ENCODE measurements at regions not wholly inside any gene's neighbourhood (a gene's known extent, or its start where the extent isn't known, plus 50 kb on each side); places are given as distances from the start of the nearest gene placed in this dataset.
"Not testable (repeated sequence)": the region's sequence is repeated elsewhere in the genome, so short reads cannot be mapped to it uniquely, and the experiment has no call there.

DNA sequence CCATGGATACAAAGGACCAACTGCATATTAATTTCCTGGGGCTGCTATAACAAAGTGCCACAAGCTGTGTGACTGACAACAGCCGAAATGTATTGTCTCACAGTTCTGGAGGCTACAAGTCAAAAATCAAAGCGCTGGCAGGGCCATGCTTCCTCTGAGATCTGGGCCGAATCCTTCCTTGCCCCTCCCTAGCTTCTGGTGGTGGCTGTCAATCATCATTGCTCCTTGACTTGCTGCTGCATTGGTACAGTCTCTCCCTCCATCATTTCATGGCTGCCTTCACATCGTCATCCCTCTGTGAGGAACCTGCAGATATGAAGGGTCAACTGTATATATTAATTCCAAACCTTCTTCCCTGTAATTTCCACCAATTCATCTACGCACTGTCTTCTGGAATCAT, 118.3 kb downstream of the EXOC5 start:
- no peak for DNase-seq (ENCODE audit: low spot score)

DNA sequence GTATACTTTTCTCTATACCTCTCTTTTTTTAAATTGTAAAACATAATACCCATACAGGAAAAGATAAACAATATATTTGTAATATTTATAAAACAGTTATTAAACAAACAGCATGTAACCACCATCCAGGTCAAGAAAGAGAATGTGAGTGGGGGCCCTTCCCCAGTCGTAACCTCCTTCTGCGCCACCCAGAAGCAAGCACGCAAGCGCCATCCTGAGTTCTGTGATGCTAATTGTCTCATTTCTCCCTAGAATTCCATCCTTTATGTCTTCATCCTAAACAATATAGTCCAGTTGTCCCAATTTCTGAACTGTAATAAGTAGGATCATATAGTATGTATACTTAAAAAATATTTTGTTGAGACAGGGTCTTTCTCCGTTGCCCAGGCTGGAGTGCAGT, 129.5 kb downstream of the EXOC5 start:
- DNase-seq (ENCODE audit: low spot score), result no peak

DNA sequence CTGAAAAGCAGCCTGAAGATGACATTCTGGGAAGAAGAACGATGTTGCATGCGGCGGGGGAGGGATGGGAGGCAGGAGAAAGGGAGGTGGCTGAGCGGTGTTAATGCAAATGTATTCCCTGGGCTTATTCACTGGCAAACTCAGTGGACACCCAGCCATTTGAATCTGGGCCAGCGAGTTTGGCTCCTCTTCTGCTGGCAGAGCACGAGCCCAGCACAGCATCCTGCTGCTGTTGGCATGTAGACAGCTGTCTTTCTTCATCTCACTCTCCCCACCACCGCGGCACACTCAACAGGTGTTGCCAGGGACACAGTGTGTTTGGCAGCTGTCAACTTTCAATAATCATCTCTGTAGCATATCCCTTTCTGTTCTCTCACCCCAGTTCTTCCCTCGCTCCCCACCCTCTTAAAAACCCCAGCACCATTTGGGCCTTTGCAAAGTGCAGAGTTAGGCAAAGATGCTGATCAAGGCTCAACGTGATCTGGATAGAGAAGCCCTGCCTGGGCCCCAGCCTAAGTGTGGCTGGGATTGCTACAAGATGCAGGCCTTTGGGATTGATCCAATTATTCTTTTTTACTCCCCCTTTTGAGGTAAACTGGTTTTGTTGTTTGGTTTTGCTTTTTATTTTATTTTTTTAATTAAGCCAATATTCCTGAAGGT, 131.9 kb downstream of the EXOC5 start:
- no peak for DNase-seq (ENCODE audit: low spot score)

DNA sequence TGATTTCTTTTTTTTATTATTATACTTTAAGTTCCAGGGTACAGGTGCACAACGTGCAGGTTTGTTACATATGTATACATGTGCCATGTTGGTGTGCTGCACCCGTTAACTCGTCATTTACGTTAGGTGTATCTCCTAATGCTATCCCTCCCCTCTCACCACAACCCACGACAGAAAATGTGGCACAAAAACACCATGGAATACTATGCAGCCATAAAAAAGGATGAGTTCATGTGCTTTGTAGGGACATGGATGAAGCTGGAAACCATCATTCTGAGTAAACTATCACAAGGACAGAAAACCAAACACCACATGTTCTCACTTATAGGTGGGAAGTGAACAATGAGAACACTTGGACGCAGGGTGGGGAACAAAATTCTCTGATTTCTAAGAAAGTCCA, 140.9 kb downstream of the EXOC5 start:
- DNase-seq (ENCODE audit: low spot score), result not testable (repeated sequence)

DNA sequence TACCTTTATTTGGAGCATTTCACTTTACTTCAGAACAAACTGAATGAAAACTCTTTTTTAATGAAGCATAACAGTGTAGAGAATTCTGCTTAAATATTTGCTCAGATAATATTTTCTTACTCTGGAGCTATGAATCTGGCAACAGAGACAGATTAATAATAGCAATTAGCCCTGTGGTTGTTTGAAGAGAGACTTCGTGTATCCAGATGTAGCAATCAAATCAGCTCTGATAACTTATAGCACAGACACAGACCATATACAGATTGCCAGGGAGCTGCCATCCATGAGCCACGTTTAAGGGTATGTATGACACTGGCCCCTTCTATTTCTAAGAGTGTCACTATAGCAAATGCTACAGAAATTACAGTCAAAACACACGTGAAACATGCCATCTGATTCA, 146.6 kb downstream of the EXOC5 start:
- no peak for DNase-seq (ENCODE audit: low spot score)

GRCh38 chr14:57112072-57112807, 156.5 kb downstream of the EXOC5 start:
- DNase-seq (ENCODE audit: low spot score), result not testable (repeated sequence)

DNA sequence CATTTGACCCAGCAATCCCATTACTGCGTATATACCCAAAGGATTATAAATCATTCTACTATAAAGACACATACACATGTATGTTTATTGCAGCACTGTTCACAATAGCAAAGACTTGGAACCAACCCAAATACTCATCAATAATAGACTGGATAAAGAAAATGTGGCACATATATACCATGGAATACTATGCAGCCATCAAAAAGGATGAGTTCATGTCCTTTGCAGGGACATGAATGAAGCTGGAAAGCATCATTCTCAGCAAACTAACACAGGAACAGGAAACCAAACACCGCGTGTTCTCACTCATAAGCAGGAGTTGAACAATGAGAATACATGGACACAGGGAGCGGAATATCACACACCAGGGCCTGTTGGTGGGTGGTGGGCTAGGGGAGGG, 158.3 kb downstream of the EXOC5 start:
- DNase-seq (ENCODE audit: low spot score), result not testable (repeated sequence)

DNA sequence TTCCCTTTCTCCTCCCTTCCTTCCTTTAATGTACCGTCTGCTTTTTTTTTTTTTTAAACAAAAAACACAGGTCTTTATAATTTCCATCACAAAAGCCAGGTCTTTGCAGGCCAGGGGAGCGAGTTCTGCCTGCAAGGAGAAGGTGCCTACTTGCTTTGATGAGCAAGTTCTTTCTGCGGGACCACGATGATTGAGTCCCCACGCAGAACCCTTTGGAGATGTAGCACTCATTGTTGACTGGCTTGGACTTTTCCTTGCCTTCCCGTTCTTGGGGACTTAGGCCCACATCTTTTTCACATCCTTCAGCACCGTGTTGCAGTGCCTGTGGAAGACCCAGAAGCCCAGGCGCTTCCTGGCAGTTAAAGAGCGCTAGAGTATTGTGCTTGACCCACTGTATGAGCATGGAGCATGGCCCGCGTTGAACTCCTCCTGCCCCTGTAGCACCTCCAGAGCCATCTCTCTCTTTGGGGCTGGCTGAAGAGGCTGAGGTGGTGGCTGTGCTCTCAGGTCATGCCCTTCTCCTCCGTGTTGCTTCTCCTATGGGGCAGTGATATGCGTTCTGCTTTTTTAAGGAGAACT, 177.6 kb downstream of the EXOC5 start:
- no peak for DNase-seq (ENCODE audit: low spot score)

DNA sequence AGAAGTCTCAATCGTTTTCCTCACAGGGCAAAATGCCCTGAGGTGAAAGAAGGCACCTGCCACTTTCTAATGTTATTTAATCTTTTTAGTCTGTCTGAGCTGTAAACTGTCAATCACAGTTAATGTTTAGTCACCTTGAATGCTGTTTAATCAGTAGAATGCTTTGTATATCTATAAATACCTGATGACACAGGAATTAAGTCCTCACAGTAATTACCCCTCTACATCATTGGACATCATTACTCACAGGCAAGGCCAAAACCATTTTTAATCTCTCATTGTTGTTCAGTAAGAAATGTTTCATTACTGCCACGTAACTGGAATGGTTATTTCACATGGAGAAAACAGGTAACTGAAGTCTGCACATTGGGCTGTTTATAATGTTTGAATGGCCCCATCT, 178.8 kb downstream of the EXOC5 start:
- DNase-seq (ENCODE audit: low spot score), result no peak

GRCh38 chr14:57087841-57088240, 180.9 kb downstream of the EXOC5 start:
- DNase-seq (ENCODE audit: low spot score), result no peak

- DNase-seq (ENCODE audit: low spot score), result no peak
Observed at GRCh38 chr14:57086271-57087162, 182.2 kb downstream of the EXOC5 start.

DNA sequence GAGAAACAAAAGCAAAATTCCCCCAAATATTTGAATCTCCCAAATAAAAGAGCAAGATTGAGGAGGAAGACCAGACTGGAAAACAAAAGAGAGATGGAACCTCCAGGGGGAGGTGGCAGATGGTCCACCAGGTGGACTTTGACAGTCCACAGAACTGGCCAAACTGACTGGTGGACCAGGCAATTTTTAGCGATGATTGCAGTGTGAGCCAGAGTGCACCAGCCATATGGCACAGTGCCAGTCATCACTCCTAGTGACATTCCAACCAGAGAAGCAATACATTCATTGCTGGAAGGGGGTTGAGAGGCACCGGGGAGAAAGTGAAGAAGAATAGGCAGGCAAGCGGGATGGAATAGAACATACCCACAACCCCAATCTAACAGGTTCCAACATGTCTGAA, 182.9 kb downstream of the EXOC5 start:
- DNase-seq (ENCODE audit: low spot score), result no peak

- no peak for DNase-seq (ENCODE audit: low spot score)
Observed at GRCh38 chr14:57085043-57085442, 183.7 kb downstream of the EXOC5 start.

DNA sequence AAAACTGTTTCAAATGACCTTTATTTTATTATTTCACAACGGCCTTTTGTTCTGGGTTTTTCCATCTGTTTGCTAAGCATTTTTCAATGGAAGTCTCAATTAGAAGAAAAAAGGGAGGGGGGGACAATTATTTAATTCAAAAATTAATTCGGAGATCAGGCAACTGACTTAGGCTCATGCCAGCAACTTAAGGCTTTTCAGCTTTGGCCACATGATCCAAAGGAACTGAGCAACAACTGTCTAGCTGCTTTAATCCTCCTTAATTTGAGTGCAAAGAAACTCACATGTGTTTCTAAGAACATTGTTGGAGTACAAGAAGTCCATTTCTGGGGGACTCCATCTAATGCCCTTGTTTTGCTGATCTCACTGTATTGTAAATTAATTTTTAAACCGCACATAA, 188.0 kb downstream of the EXOC5 start:
- no peak for DNase-seq (ENCODE audit: low spot score)

GRCh38 chr14:57078054-57078453, 190.7 kb downstream of the EXOC5 start:
- no peak for DNase-seq (ENCODE audit: low spot score)

DNA sequence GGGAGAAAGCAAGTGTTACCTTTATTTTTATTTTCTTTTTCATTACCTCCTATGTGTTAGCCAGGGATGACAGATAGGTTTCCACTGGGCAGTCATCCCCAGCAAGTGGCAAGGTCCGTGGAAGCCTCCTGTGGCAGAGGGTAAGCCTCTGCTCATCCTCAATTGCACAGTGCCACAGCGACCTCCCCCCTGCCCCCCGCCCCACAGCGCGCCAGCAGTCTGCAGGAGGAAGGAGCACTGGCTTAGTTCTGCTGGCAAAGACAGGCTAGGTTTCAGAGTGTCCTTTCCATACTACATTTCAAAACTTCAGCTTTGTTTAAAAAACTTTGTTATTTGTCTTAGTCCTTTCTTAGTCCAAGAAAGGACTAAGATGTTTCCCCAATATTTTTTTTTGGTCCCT, 194.7 kb downstream of the EXOC5 start:
- no peak for DNase-seq (ENCODE audit: low spot score)

- DNase-seq (ENCODE audit: low spot score), result no peak
Observed at GRCh38 chr14:57071639-57072038, 197.1 kb downstream of the EXOC5 start.

DNA sequence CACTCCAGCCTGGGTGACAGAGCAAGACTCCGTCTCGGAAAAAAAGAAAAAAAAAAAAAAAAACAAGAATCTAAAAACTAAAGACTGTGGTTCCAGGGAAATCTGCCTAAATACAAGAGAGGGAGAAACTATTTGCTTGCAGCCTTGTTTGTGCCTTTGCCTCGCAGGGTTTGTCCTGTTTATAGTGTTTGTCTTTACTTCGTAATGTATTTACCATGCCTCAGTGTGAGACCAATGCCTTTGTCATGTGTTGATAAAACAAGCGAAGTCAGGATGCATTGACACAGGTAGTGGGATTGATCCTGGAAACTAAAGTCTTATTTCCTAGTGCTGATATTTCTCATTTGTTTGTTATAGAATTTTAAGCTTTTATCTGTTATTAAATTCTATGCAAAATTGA, 199.0 kb downstream of the EXOC5 start:
- DNase-seq (ENCODE audit: low spot score), result no peak

- no peak for DNase-seq (ENCODE audit: low spot score)
Observed at GRCh38 chr14:57068511-57068910, 200.2 kb downstream of the EXOC5 start.

GRCh38 chr14:57066887-57067513, 201.7 kb downstream of the EXOC5 start:
- peak; percentile 13 for DNase-seq (ENCODE audit: low spot score)

GRCh38 chr14:57066463-57066862, 202.2 kb downstream of the EXOC5 start:
- no peak for DNase-seq (ENCODE audit: low spot score)

Data from SK-N-DZ (cell line).